Putamen (tissue), 1 donor: ENCODE measurements at regions not wholly inside any gene's neighbourhood (a gene's known extent, or its start where the extent isn't known, plus 50 kb on each side); places are given as distances from the start of the nearest gene placed in this dataset.
"Not testable (repeated sequence)": the region's sequence is repeated elsewhere in the genome, so short reads cannot be mapped to it uniquely, and the experiment has no call there.

Source experiments
- DNase-seq: peaks from one replicate; pipeline ENCODE4 v3.0.0-alpha.2; 2016; ENCODE audit warnings: low spot score

GRCh38 chr3:135558150-135558783 lies 407.3 kb upstream of the PPP2R3A start:
- DNase-seq, result no peak

- no peak for DNase-seq
Observed at GRCh38 chr3:135558906-135559305, 406.6 kb upstream of the PPP2R3A start.

- no peak for DNase-seq
Observed at GRCh38 chr3:135559802-135560201, 405.7 kb upstream of the PPP2R3A start.

GRCh38 chr3:135560847-135561246 lies 404.7 kb upstream of the PPP2R3A start:
- no peak for DNase-seq

GRCh38 chr3:135564696-135565095 lies 400.8 kb upstream of the PPP2R3A start:
- DNase-seq, result no peak

GRCh38 chr3:135565546-135565945 lies 400.0 kb upstream of the PPP2R3A start:
- no peak for DNase-seq

GRCh38 chr3:135567223-135567622 lies 398.3 kb upstream of the PPP2R3A start:
- DNase-seq, result no peak

- no peak for DNase-seq
Observed at GRCh38 chr3:135576751-135577150, 388.8 kb upstream of the PPP2R3A start.

- DNase-seq, result no peak
Observed at GRCh38 chr3:135581806-135582205, 383.7 kb upstream of the PPP2R3A start.

- DNase-seq, result no peak
Observed at GRCh38 chr3:135582800-135583199, 382.7 kb upstream of the PPP2R3A start.

GRCh38 chr3:135596563-135596962 lies 369.0 kb upstream of the PPP2R3A start:
- no peak for DNase-seq

GRCh38 chr3:135597855-135598254 lies 367.7 kb upstream of the PPP2R3A start:
- DNase-seq, result no peak

GRCh38 chr3:135598597-135598996 lies 366.9 kb upstream of the PPP2R3A start:
- DNase-seq, result no peak

GRCh38 chr3:135604512-135604911 lies 361.0 kb upstream of the PPP2R3A start:
- not testable (repeated sequence) for DNase-seq

- DNase-seq, result no peak
Observed at GRCh38 chr3:135618123-135618522, 347.4 kb upstream of the PPP2R3A start.

GRCh38 chr3:135621184-135621920 lies 344.2 kb upstream of the PPP2R3A start:
- DNase-seq, result no peak

- no peak for DNase-seq
Observed at GRCh38 chr3:135622215-135622614, 343.3 kb upstream of the PPP2R3A start.

GRCh38 chr3:135622656-135623055 lies 342.9 kb upstream of the PPP2R3A start:
- no peak for DNase-seq

GRCh38 chr3:135623558-135623957 lies 342.0 kb upstream of the PPP2R3A start:
- no peak for DNase-seq

GRCh38 chr3:135627057-135627456 lies 338.5 kb upstream of the PPP2R3A start:
- no peak for DNase-seq

- no peak for DNase-seq
Observed at GRCh38 chr3:135629701-135630408, 335.7 kb upstream of the PPP2R3A start.

GRCh38 chr3:135632556-135633065 lies 332.9 kb upstream of the PPP2R3A start:
- no peak for DNase-seq

GRCh38 chr3:135633078-135633477 lies 332.4 kb upstream of the PPP2R3A start:
- DNase-seq, result no peak
